ENCODE measurements at regions not wholly inside any gene's neighbourhood (a gene's known extent, or its start where the extent isn't known, plus 50 kb on each side); places are given as distances from the start of the nearest gene placed in this dataset.

- TF ChIP-seq CTCF (conservative IDR thresholded peaks at IDR 0.05; ENCODE audit: low read depth, low read length) = no peak
- no peak for TF ChIP-seq EZH2 (IDR thresholded peaks at IDR 0.05; ENCODE audit: low read length, unreplicated experiment)
- no peak for TF ChIP-seq EZH2phosphoT487 (IDR thresholded peaks at IDR 0.05; ENCODE audit: borderline replicate concordance, low read length)
Observed at GRCh38 chr6:49255335-49255734, 207.7 kb downstream of the MMUT start.

All from PC-3 (cell line).